Stomach smooth muscle (tissue), 2 donors: ENCODE measurements at regions not wholly inside any gene's neighbourhood (a gene's known extent, or its start where the extent isn't known, plus 50 kb on each side); places are given as distances from the start of the nearest gene placed in this dataset.

Experiments
- H3K27ac ChIP-seq: one replicate; pipeline ENCODE4 v1.7.0; 2013; ENCODE audit warnings: mild to moderate bottlenecking, low read length, inconsistent platforms
- H3K27me3 ChIP-seq, 2 donors: one replicate each; pipeline ENCODE4 v1.7.0; 2013; ENCODE audit warnings: low read length in 2 of 2; ENCODE audit not compliant: insufficient read depth in 2 of 2, control insufficient read depth in 1 of 2
- H3K36me3 ChIP-seq, 2 donors: one replicate each; pipeline ENCODE4 v1.7.0; 2013; ENCODE audit warnings: low read length in 2 of 2; ENCODE audit not compliant: control insufficient read depth in 2 of 2, insufficient read depth in 2 of 2
- H3K4me1 ChIP-seq: one replicate; pipeline ENCODE4 v1.7.0; 2013; ENCODE audit warnings: low read length; ENCODE audit not compliant: control insufficient read depth, insufficient read depth
- H3K4me3 ChIP-seq, 2 donors: one replicate each; pipeline ENCODE4 v1.7.0; 2013; ENCODE audit warnings: low read length in 2 of 2
- H3K9ac ChIP-seq, 2 donors: one replicate each; pipeline ENCODE4 v1.7.0; 2013; ENCODE audit warnings: low read length in 2 of 2, mild to moderate bottlenecking in 1 of 2
- H3K9me3 ChIP-seq, 2 donors: one replicate each; pipeline ENCODE4 v1.7.0; 2013; ENCODE audit warnings: low read length in 2 of 2; ENCODE audit not compliant: control insufficient read depth in 2 of 2
- donor health status: healthy.
- donor health status: Pancreatic carcinoma.

DNA sequence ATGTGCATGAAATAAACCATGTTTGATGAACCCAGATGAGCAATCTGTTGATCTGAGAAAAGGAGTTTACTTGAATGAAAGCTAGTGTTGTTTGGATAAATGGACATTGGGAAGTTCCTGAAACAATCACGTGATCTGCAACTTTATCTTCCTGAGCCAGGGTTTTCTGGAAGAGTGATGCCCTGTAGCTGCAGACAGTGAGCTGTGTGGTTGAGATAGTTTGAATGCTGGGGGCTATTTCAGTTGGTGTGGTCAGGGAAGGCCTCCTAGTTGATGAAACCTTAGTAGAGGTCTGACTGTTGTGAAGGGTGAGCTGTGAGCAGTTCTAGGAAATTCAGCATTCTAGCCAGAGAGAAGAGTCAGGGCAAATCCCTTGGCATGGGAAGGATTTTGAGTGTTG, 643.7 kb downstream of the UTRN start:
- no peak overlapping the region for H3K9ac ChIP-seq
- no peaks in the 10 kb centered on the region for H3K27me3 ChIP-seq
- H3K4me1 ChIP-seq = no peaks in the 10 kb centered on the region
- H3K36me3 ChIP-seq = no peaks in the 10 kb centered on the region
- H3K9me3 ChIP-seq = no peaks in the 10 kb centered on the region
- H3K27ac ChIP-seq = no peak overlapping the region
- H3K4me3 ChIP-seq = no peak overlapping the region

- H3K9ac ChIP-seq = no peak overlapping the region
- no peak overlapping the region for H3K27ac ChIP-seq
- no peaks in the 10 kb centered on the region for H3K4me1 ChIP-seq
- no peaks in the 10 kb centered on the region for H3K9me3 ChIP-seq
- H3K27me3 ChIP-seq = no peaks in the 10 kb centered on the region
- no peaks in the 10 kb centered on the region for H3K36me3 ChIP-seq
- H3K4me3 ChIP-seq = no peak overlapping the region
Measured at GRCh38 chr6:144929262-144929661, 644.1 kb downstream of the UTRN start.

DNA sequence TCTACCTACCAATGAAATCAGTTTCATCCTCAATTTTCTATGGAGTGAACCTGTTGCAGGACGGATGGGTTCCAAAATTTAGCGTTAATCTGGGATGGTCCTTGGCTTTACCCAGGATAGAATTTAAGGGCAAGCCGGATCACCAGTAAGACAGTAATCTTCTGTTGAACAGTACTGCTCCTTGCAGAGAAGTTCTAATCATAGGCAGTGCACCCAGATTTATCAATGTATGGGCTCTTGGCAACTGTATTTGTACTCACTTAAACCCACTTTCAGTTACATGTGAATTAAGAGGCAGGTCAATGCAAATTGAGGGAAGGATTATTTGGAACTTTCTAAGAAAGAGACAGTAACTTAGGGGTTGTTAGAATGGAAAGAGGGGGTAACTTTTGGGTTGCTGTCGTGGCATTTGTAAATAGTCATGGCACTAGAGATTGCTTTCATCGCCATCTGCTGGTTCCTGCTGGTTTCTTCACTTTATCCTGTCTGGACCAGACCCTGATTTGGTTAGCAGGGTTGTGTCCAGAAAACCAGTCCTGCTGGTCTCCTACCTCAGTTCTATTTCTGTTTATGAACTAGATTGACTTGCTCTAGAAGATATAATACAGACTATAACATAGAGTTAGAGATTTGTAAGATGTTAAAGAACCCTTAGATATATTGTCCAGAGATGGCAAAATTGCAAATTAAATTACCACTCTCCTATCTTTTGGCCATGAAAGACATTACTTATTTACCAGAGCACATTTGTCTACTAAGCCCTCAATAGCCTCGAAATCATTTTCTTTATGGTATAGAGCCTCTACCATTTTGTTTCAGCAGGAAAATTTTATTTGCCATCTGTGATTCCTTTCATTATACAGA, 646.3 kb downstream of the UTRN start:
- no peak overlapping the region for H3K4me3 ChIP-seq
- no peaks in the 10 kb centered on the region for H3K36me3 ChIP-seq
- H3K9me3 ChIP-seq = no peaks in the 10 kb centered on the region
- no peaks in the 10 kb centered on the region for H3K27me3 ChIP-seq
- H3K4me1 ChIP-seq = no peaks in the 10 kb centered on the region
- no peak overlapping the region for H3K27ac ChIP-seq
- H3K9ac ChIP-seq = no peak overlapping the region

DNA sequence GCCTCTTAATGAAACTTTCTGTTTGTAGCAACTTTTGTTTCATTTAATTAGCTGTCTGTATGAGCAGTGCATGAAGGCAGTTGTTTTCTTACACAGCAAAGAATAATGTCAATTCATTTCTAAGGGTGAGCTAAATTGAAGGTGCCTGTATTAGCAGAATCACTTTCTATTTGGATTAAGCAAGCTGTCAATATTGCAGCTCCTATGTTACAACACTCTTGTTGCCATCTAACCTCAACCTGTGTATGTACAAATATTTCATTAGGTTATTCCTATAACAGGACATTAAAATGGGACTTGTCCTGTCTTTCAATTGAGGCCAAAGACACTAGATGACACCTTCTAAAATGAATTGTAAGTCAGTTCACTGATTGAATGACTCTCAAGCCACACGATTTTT, 647.5 kb downstream of the UTRN start:
- Histone ChIP-seq H3K4me1 (no peaks in the 10 kb centered on the region), H3K27ac (no peak overlapping the region), H3K9ac (no peak overlapping the region), H3K4me3 (no peak overlapping the region), H3K27me3 (no peaks in the 10 kb centered on the region), H3K36me3 (no peaks in the 10 kb centered on the region), H3K9me3 (no peaks in the 10 kb centered on the region)

- no peaks in the 10 kb centered on the region for H3K27me3 ChIP-seq
- no peaks in the 10 kb centered on the region for H3K9me3 ChIP-seq
- H3K36me3 ChIP-seq = no peaks in the 10 kb centered on the region
- H3K27ac ChIP-seq = no peak overlapping the region
- H3K4me3 ChIP-seq = no peak overlapping the region
- H3K9ac ChIP-seq = no peak overlapping the region
- H3K4me1 ChIP-seq = no peaks in the 10 kb centered on the region
Measured at GRCh38 chr6:144935181-144935580, 650.0 kb downstream of the UTRN start.

DNA sequence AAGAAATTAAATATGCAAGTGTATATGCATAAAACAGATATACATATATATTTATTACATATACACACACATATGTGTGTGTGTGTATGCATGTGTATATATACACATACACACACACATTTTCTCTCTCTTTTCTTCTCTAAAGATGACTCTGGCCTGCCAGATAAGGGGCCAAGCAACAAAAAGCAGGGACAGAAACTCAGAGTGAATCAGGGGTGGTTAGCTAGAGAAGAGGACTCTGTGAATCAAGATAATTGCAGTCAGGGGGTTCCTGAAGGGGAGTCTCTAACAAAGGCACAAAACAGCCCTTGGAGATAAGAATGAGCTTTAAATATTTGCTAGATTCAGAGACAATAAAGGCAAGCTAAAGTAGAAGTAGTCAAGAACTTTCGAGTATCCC, 650.5 kb downstream of the UTRN start:
- Histone ChIP-seq H3K27me3 (no peaks in the 10 kb centered on the region), H3K36me3 (no peaks in the 10 kb centered on the region), H3K9ac (no peak overlapping the region), H3K9me3 (no peaks in the 10 kb centered on the region), H3K4me3 (no peak overlapping the region), H3K27ac (no peak overlapping the region), H3K4me1 (no peaks in the 10 kb centered on the region)

GRCh38 chr6:144936764-144937163, 651.6 kb downstream of the UTRN start:
- Histone ChIP-seq H3K4me1 (no peaks in the 10 kb centered on the region), H3K27ac (no peak overlapping the region), H3K9ac (no peak overlapping the region), H3K4me3 (no peak overlapping the region), H3K27me3 (no peaks in the 10 kb centered on the region), H3K9me3 (no peaks in the 10 kb centered on the region), H3K36me3 (no peaks in the 10 kb centered on the region)

- Histone ChIP-seq H3K9ac (no peak overlapping the region), H3K4me3 (no peak overlapping the region), H3K36me3 (no peaks in the 10 kb centered on the region), H3K4me1 (no peaks in the 10 kb centered on the region), H3K9me3 (no peaks in the 10 kb centered on the region), H3K27me3 (no peaks in the 10 kb centered on the region), H3K27ac (no peak overlapping the region)
Measured at GRCh38 chr6:144939921-144940320, 654.8 kb downstream of the UTRN start.

GRCh38 chr6:144944106-144944505, 659.0 kb downstream of the UTRN start:
- Histone ChIP-seq H3K4me1 (no peaks in the 10 kb centered on the region), H3K27ac (no peak overlapping the region)

DNA sequence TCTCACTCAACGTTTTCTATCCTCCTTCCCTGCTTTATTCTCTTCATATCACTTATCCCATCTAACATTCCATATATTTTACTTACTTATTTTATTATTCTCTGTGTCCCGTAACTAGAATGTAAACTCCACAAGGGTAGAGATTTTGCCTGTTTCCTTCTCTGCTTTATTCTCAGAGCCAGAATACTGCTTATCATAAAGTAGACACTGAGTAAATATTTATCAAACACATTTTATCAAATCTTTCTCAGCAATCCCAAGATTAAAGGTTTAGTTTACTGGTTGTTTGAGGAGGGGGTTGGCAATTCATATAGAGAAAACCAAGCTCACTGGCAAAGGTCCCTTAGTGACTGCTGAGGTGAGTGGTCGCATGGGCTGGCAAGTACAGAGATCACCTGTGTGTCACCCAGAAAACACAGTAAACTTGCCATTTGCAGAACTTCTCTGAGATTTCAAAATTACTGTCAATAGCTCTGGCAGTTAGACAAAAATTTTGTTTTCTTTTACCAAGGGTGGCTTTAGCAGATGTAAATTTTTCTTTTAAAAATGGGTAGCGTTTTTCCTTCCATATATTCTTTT, 662.4 kb downstream of the UTRN start:
- no peak overlapping the region for H3K9ac ChIP-seq
- no peaks in the 10 kb centered on the region for H3K4me1 ChIP-seq
- H3K27ac ChIP-seq = no peak overlapping the region
- no peak overlapping the region for H3K4me3 ChIP-seq
- no peaks in the 10 kb centered on the region for H3K27me3 ChIP-seq
- no peaks in the 10 kb centered on the region for H3K36me3 ChIP-seq
- H3K9me3 ChIP-seq = no peaks in the 10 kb centered on the region

More at GRCh38 chr6:144944106-144944505, 659.0 kb downstream of the UTRN start:
- Histone ChIP-seq H3K9ac (no peak overlapping the region), H3K9me3 (no peaks in the 10 kb centered on the region), H3K36me3 (no peaks in the 10 kb centered on the region), H3K4me3 (no peak overlapping the region), H3K27me3 (no peaks in the 10 kb centered on the region)
